ENCODE measurements at regions not wholly inside any gene's neighbourhood (a gene's known extent, or its start where the extent isn't known, plus 50 kb on each side); places are given as distances from the start of the nearest gene placed in this dataset.
"Not testable (repeated sequence)": the region's sequence is repeated elsewhere in the genome, so short reads cannot be mapped to it uniquely, and the experiment has no call there.

GRCh38 chr14:27270716-27271115 is 672.9 kb upstream of the NOVA1 start:
- no peak for DNase-seq

DNA sequence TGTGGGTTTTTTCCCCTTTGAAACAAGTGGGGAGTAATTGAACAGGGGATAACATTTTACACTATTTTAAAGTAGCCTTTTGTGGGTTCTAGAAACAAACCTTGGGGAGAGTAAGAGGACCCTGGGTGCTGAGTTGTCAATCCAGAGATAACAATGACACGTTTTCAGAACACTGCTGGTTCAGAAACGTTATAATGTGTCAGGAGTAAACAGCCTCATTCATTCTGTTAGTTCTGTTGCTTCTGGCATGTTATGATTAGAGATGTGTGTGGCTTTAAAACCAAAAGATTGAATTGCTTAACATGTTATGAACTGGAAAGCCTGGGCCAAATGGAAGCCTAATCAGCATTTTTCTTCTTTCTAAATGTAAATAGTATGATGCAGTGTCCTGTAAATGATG is 680.5 kb upstream of the NOVA1 start:
- no peak for DNase-seq

DNA sequence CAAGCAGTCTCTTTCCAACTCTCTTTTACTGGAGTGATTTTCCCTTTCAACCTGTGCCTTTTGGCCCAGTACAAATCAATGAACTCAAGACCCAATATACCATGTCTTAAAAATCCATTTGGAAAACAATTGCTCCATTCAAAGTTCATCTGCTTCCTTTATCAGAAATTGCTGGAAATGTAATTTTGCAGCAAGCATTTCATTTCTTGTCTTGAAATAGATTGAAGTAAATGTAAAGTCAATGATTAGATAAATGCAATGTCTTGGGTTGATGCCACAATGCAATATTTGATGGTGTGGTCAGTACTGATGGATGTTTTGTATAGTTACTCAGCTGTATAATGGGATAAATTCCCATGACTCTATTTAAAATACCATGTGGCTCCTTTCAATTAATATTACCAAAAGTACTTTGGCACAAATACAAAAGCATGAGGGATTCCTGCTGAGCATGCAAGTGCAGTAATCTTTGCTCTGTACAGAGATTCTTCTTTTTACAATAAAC is 707.7 kb upstream of the NOVA1 start:
- no peak for DNase-seq

GRCh38 chr14:27312730-27313129 is 714.9 kb upstream of the NOVA1 start:
- not testable (repeated sequence) for DNase-seq

- DNase-seq: no peak
Observed at GRCh38 chr14:27314231-27314630, 716.4 kb upstream of the NOVA1 start.

- DNase-seq: no peak
Observed at GRCh38 chr14:27315477-27315876, 717.6 kb upstream of the NOVA1 start.

DNA sequence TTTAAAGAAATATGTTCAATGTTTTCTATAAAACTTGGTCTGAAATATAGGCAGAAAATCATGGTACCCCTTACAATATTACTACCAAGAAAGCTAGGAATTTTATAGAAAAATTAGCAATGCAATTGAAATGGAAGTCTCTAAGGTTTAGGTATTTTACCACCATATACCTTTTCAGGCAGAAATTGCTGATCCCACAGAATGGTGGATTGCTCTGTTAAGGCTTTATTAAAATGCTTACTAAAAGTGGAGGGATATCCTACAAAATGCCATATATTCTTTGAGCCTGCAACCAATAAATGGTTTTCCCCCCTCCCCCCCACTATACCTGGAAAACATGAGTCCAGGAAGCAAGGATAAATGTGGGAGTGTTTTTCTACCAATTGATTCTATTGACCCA is 718.1 kb upstream of the NOVA1 start:
- no peak for DNase-seq

GRCh38 chr14:27318774-27319420 is 721.1 kb upstream of the NOVA1 start:
- DNase-seq: no peak

GRCh38 chr14:27320261-27320660 is 722.4 kb upstream of the NOVA1 start:
- DNase-seq: no peak

DNA sequence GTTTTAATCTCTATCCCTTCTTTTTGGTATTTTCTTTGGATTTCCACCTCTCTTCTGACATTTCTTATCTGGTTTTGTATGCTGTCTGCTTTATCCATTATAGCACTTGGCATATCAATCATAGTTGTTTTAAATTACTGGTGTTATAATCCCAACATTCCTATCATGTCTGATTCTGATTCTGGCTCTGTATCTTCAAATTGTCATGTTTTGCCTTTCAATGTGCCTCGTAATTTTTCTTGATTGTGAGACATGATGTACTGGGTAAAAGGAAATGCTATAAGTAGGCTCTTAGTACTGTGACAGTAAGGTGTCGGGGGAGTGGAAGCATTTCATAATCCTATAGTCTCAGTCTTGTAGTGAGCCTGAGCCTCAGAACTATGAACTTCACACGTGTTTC is 729.3 kb upstream of the NOVA1 start:
- DNase-seq: no peak

DNA sequence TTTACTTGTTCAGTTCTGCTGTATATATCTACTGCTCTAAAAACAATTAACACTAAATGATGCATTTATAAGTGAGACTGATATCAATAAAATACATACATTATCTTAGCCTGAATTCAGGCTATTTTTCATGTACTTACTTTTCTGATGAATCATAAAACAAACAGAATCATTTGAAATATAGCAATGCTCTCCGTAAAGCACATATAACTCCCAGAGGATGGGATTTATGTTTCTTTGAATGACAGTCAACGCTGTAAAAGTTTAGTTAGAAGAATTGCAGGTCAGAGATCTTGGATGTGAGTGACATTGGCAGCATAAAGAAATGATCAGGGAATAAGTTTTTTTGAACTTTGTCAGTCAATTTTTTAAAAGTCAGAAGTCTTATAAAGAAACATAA is 740.2 kb upstream of the NOVA1 start:
- peak; percentile 1 for DNase-seq

- not testable (repeated sequence) for DNase-seq
Observed at GRCh38 chr14:27363036-27363435, 765.2 kb upstream of the NOVA1 start.

DNA sequence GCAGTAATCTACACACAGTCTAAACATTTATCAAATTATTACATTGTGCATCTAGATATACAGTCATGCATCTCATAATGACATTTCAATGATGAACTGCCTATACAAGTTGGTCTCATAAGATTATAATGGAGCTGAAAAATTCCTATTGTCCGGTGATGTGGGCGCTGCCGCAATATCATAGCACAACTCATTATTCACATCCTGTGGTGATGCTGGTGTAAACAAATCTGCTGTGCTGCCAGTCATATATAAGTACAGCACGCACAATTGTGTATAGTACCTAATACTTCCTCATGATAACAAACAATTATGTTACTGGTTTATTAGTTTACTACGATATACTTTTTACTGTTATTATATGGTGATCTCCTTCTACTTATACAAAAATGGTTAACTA is 768.8 kb upstream of the NOVA1 start:
- DNase-seq: no peak

GRCh38 chr14:27367345-27367744 is 769.5 kb upstream of the NOVA1 start:
- DNase-seq: no peak

GRCh38 chr14:27370074-27370473 is 772.2 kb upstream of the NOVA1 start:
- DNase-seq: no peak

DNA sequence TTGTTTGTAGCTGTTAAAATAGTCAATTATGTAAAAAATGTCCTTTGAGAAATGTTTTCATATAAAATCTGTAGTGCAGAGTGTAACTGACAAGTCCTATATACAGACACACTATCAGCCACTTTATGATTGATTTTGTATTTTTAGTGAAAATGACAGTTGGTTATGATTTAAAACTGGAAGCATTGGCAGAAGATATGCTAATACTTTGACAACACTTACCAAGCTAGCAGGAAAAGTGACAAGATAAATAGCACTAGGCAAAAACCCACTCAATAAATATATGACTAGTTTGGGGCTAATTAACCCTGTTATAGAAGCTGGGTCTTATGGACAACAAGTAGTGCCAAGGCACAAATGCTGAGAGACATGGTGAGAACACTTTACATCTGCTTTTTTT is 772.9 kb upstream of the NOVA1 start:
- no peak for DNase-seq

DNA sequence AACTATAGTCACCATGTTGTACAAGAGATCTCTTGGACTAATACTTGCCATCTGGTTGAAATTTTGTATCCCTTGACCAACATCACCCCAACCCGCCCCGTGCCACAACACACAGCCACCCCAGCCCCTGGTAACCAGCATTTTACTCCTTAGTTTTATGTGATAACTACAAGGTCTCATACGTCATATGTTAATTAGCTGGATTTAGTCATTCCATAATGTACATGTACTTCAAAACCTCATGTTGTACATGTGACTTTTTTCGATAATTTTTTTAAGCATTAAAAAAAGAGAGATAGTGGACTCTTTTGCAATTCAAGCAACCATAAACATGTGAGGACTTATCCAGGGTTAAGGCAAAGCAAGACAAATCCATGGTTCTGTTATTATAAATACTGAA is 773.4 kb upstream of the NOVA1 start:
- DNase-seq: no peak

DNA sequence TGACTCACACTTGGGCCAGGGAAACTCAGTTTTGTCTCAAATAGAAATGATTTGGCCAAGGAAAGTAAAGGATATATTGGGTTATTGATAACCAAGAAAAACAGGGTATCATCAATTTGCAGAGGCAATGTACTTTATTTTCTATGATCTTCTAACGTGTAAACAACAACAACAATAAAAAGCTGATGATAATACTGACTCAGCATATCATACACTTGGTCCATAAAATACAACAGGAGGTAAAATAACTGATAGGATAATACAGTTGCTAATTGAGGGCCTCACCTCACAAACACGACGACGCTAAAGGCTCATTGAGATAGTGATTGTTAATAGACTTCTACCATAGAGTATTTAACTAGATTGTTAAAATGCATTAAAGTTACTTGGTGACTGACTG is 774.0 kb upstream of the NOVA1 start:
- DNase-seq: no peak

DNA sequence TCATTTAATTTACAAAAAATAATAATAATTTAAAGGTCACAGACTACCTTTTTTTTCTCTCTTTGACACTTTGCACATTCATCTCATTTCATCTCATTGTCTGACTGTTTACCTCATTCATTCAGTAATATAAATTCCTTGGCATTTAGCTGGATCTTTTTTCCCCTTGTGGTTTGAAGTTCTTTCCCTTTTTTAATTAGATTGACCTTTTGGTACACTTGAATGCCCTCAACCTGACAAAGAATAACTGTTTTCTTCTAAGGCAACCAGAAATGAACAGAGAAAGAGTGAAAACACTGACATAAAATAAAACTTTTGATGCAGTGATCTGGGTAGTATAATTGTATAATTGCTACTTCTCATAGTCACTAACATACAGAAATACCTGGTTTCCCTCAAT is 774.9 kb upstream of the NOVA1 start:
- no peak for DNase-seq

GRCh38 chr14:27384124-27384523 is 786.3 kb upstream of the NOVA1 start:
- no peak for DNase-seq

GRCh38 chr14:27386391-27386790 is 788.6 kb upstream of the NOVA1 start:
- no peak for DNase-seq

- no peak for DNase-seq
Observed at GRCh38 chr14:27387463-27387862, 789.6 kb upstream of the NOVA1 start.

DNA sequence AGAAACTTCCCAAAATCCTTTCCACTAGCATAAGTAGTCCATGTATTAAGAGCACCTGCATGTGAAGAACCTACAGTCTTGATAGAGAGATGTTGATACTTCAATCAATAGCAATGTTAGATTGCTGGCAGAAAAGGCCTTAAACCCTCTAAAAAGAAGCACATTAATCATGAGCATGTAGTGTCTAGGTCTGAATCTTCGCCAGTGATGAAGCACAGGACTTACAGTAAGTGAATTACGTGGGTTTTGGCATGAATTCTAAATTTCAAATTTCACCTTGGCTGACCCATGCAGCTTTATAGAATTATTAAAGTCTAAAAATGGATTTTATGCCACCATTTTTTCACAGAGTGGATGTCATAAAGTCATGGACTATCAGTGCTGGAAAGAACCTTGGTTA is 791.6 kb upstream of the NOVA1 start:
- DNase-seq: no peak

DNA sequence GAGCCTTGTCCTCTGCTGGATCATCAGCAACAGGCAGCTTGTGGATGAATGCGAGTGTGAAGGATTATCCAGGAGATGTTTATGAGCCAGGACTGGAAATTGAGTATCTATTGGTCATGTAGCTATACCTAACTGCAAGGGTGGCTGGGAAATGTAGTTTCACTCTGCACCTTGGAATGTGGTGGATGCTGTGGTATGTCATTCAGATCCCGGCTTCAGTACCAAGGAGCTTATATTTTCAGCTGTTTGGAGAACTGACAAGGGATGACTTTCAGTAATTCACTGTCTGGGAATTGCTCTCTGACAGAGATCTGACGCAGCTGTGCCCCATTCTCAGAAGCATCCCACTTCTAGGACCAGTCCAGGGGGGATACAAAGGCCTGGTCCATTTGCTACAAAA is 792.3 kb upstream of the NOVA1 start:
- DNase-seq: no peak

DNA sequence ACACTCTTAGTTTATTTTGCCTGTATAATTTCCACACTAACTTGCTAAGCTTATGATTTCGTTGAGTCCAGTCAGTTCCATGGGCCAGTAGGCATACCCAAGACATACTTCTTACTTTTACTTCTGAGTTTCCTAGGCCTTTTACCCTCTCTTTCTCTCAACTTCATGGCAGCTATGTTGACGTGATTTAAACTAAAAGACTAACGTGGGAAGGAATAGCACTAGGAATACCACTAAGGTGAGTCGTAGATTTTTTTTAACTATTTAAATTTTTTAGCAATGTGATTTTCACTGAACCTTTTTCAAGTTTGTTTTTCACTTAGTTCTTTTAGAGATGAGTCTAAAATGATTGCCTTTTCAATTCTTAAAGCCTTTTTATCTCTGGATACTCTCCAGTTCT is 793.5 kb upstream of the NOVA1 start:
- DNase-seq: no peak

- no peak for DNase-seq
Observed at GRCh38 chr14:27392153-27392552, 794.3 kb upstream of the NOVA1 start.

Data from DMS53 (cell line).